NCI-H2227 treated with DMSO at 0.1 percent for 48 hours (cell line): ENCODE measurements at regions not wholly inside any gene's neighbourhood (a gene's known extent, or its start where the extent isn't known, plus 50 kb on each side); places are given as distances from the start of the nearest gene placed in this dataset.

Experiments used
- DNase-seq: peaks from one replicate; lab custom pipeline; 2025; lab: John Stamatoyannopoulos, UW

- no peak for DNase-seq
Observed at GRCh38 chr4:24160358-24160757, 270.5 kb upstream of the PPARGC1A start.

- DNase-seq = no peak
Observed at GRCh38 chr4:24158031-24158430, 268.2 kb upstream of the PPARGC1A start.

DNA sequence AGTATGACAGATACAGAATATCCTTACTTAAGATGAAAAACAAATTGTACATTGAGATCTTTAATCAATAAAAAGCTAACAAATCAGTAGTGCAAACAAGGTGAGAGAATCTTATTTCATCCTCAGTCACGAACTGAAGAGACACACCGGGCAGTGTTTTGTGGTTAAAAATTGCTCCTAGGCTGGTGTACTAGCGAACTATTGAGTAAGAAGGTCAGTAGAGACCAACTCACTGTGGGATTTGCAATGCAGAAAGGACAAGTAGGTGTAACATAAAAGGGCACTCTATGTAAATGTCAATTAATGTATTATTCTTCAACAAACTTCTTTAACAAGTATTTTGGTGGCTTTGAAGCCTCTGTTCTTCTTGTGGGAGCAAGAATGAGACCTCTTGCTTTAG, 260.2 kb upstream of the PPARGC1A start:
- no peak for DNase-seq

- DNase-seq = no peak
Observed at GRCh38 chr4:24146127-24146526, 256.3 kb upstream of the PPARGC1A start.

- DNase-seq = no peak
Observed at GRCh38 chr4:24145591-24145990, 255.7 kb upstream of the PPARGC1A start.

GRCh38 chr4:24144381-24144780, 254.5 kb upstream of the PPARGC1A start:
- no peak for DNase-seq

DNA sequence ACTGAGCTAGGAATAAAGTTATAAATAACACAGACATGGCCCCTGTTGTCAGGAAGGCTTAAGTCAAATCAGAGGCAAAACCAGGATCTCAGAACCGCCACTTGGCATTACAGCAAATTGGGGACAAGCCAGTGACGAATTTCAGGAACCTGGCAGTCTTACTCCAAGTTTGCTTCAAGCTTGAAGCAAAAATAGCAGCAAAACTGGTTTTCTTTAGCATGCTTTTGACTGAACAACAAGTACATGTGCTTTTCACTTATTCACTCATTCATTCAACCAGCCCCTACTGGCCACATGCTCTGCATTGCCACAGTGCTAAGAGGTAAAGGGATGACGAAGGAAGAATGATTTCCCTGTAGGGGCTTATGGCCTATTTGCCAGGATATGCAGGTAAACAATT, 253.9 kb upstream of the PPARGC1A start:
- no peak for DNase-seq

GRCh38 chr4:24141836-24142235, 252.0 kb upstream of the PPARGC1A start:
- no peak for DNase-seq

DNA sequence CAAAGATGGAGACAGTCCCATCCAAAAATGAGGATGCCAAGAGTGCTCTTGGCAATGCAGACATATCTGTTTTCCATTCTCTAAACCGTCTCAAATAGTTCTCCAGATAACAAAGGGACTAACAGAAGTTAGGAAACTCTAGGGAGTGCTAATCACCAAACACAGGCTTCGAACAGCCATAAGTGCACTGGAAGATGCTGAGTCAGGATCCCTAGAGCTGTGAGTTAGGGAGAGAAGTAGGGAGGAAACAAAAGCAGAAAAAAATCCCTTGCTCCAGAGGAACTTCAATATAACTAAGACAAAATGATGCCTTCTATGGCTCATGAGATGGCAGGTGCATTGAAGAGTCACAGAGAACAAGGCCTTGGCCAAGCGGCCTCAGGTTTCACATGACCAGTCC, 251.0 kb upstream of the PPARGC1A start:
- DNase-seq = no peak

DNA sequence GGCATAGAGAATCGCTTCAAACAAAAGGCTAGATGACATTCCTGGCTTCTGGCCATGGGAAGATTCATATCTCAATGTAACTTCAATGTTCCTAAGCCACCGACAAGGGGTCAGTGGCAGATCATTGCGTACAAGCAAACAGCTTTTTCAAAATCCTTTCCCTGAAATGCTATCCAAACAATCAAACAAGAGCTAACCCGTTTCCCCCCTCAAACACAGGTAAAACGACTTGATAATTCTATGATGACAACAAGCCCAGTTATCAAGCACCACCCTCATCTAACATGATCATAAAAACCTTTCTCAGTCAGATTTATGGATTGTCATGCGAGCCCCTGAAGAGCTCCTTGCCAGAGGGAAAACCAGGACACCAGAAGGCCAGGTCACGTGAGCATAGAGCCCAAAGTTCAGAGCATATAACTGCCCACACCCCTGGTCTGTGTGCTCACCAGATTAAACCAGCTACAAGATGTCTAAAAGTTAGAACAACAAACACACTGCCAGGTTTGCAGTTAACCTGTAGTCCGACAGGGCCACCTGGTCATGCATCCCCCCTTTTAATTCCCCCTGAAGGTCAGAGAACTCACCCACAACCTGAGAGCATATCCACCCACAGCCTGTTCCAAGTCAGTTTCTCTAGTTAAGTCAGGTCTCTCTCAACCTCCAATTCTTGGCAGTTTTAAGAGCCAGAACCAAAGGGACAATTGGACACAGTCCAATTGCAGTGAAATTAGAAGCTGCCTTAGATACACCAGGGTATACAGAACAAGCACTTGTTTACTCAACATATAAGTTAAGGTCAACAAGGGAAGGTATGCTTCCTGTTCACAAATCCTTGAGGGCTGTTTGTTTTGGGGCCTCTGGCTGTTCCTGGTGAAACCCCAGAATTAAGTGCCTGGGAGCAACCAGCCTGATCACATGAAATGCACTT, 248.1 kb upstream of the PPARGC1A start:
- no peak for DNase-seq

DNA sequence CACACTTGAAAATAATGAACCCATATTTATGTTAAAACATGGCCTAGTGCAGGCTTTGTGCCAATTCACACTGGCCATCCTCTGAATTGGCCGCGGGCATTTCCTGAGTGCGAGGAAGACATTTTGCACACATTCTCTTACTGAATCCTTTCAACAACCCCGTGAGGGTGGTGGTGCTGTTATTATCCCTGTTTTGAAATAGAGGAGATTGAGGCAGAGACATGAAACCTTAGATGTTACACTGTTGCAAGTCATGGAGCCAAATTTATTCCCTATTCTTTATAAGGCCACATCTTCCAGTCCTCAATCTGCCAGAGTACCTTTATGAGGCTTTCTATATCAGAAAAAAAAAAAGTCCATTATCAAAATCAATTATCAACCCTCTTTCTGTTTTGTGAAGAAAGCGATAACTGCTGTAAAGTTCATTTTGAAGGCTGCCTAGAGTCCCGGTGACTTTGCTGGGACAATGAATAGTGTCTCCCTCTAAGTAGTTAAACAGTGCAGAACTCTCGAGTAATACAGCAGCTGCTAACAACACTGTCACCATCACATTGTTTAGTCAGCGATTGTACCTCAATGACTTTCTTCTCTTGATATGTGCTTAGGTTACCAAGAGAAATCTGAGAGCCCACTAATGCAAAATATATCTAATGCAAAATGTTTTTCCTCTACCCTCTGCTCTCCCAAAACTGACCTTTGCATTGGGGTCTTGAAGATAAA, 242.3 kb upstream of the PPARGC1A start:
- no peak for DNase-seq

DNA sequence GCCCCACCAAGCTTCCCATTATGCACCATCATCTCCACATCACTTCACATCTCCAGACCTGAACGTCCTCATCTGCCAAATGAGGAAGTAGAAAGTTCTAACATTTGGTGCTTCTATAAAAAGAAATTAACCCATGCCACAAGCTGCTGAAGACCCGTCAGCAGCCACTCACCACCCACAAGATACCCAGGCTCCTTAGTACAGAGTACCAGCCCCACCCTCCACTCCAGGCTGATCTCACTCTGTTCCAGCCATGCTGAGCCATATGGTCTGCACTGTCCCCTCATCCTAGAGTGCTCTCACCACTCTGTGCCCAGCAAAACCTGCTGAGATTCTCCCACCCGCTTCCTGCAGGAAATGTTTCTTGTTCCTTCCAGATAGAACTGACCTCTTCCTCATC, 240.8 kb upstream of the PPARGC1A start:
- DNase-seq = no peak

DNA sequence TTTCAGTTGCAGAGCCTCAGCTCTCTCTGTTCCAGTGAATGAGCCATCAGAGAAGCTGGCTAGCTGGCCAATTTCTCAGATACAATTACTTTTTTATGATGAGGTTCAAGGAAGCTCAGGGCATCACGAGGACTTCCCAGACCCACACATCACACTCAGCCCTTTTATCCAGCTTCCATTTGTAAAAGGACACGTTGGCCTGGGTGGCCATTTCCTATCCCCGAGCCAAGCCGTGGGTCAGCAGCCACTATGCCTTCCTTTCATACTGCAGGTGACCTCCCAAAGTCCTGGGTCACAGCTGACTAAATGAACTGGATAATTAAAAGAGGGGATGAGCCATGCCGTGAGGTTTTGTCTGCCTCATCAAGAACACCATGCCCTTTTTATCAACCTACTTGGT, 236.9 kb upstream of the PPARGC1A start:
- DNase-seq = no peak

- DNase-seq = no peak
Observed at GRCh38 chr4:24121395-24122175, 231.7 kb upstream of the PPARGC1A start.

DNA sequence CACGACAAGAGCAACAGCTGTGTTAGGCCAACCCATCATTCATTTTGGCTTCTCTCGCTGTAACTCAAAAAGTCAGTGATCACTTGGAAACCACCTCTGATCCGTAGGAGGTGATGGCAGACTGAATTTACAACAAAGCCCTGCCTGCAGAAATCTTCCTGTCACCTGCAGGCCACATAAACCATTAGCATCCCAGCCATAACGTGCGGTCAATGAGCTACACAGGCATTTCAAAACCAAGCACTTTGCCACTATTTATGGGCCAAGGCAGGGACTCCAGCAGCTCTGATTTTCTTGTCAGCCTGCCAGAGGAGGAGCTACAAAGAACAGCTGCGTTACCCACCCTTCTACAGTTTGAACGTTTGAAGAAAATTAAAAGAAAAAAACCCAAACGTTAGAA, 228.1 kb upstream of the PPARGC1A start:
- DNase-seq = no peak

- DNase-seq = no peak
Observed at GRCh38 chr4:24116107-24116506, 226.3 kb upstream of the PPARGC1A start.

GRCh38 chr4:24114919-24115500, 225.2 kb upstream of the PPARGC1A start:
- DNase-seq = no peak

GRCh38 chr4:24114444-24114843, 224.6 kb upstream of the PPARGC1A start:
- no peak for DNase-seq

DNA sequence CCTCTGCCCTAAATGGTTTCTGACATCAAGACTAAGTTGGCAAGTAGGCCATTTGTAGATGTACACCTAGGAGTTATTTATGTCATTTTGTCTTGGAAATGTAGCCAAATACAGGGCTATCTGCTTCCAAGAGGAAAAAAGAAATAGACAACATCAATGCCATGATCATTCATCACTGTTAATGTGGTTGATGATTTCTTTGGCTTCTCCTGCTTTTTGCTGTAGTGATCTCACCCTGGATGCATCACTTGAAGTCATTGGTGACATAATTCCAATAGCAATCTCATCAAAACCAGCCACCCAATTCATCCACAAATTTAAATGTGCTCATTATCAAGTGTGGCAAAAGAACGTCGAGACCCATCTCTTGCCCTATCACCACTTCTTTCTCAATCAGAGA, 222.6 kb upstream of the PPARGC1A start:
- no peak for DNase-seq

- no peak for DNase-seq
Observed at GRCh38 chr4:24108567-24108966, 218.7 kb upstream of the PPARGC1A start.

DNA sequence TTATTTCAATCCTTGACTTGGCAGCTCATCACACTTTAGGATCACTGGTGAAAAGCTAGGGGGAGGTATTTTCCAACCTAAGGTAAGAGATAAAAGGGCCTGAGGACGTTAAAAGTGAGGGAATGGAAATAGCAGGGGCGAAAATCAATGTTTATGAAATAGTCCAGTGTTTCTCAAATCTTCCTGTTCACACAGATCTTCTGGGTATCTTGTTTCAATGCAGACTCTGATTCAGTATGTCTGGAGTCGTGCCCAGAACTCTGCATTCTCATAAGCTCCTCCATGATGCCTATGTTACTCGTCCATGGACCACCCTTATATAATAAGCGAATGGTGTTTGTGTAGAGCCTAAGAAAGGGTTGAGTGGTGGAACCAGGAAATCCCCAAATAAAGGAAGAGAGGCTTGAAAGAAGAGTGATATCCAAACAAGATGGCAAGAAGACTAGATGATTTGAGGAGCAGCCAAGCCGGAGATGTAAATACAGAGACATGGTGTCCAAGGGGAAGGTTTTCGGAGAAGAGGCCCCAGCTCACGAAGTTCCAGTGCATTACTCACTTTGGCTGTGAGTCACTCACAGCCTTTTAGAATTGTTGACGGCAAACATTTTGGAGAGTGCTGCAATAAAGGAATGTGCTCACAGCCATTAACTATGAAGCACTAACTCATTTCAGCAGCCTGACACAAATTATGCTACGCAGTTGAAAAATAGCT, 215.6 kb upstream of the PPARGC1A start:
- DNase-seq = no peak

DNA sequence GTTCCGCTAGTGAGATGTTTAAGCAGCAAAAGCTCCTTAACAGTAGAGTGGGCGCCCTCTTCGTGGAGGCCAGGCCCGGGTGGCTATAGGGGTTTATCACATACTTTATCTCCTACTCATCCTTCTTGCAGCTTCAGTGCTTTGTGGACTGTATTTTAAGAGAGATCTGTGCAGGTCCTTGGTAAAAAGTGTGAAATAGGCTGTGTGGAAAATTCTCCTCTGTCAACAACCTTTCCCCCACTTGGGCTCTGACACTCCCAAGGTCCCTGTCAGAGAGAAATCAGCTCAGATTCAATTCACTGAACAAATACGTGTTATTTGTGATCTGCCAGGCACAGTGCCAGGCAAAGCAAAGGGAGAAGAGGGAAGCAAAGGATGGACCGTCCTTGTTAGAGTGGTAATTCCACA, 214.3 kb upstream of the PPARGC1A start:
- no peak for DNase-seq
